Femur (tissue), 1 donor: ENCODE measurements at regions not wholly inside any gene's neighbourhood (a gene's known extent, or its start where the extent isn't known, plus 50 kb on each side); places are given as distances from the start of the nearest gene placed in this dataset.

ENCODE experiments used
- DNase-seq: peaks from one replicate; pipeline ENCODE4 v3.0.0-alpha.2; 2017

GRCh38 chr4:147367891-147368290 lies 113.0 kb upstream of the EDNRA start:
- no peak for DNase-seq

GRCh38 chr4:147368948-147369347 lies 111.9 kb upstream of the EDNRA start:
- no peak for DNase-seq

GRCh38 chr4:147370473-147370872 lies 110.4 kb upstream of the EDNRA start:
- DNase-seq, result no peak

GRCh38 chr4:147370881-147371280 lies 110.0 kb upstream of the EDNRA start:
- no peak for DNase-seq

GRCh38 chr4:147371661-147372060 lies 109.2 kb upstream of the EDNRA start:
- no peak for DNase-seq

- DNase-seq, result no peak
These were observed 102.1 kb upstream of the EDNRA start for GRCh38 chr4:147378780-147379179.

- DNase-seq, result no peak
These were observed 99.1 kb upstream of the EDNRA start for GRCh38 chr4:147381749-147382148.

GRCh38 chr4:147388018-147388417 lies 92.9 kb upstream of the EDNRA start:
- DNase-seq, result no peak

GRCh38 chr4:147396105-147396504 lies 84.8 kb upstream of the EDNRA start:
- no peak for DNase-seq

- no peak for DNase-seq
These were observed 82.3 kb upstream of the EDNRA start for GRCh38 chr4:147398556-147398955.

- DNase-seq, result no peak
These were observed 80.2 kb upstream of the EDNRA start for GRCh38 chr4:147400721-147401120.

GRCh38 chr4:147401221-147401620 lies 79.7 kb upstream of the EDNRA start:
- DNase-seq, result no peak

- no peak for DNase-seq
These were observed 73.4 kb upstream of the EDNRA start for GRCh38 chr4:147407261-147408045.

GRCh38 chr4:147408189-147408588 lies 72.7 kb upstream of the EDNRA start:
- DNase-seq, result no peak

GRCh38 chr4:147409350-147409749 lies 71.5 kb upstream of the EDNRA start:
- no peak for DNase-seq

GRCh38 chr4:147418226-147418625 lies 62.7 kb upstream of the EDNRA start:
- no peak for DNase-seq

- no peak for DNase-seq
These were observed 59.4 kb upstream of the EDNRA start for GRCh38 chr4:147421456-147421855.

GRCh38 chr4:147423229-147423628 lies 57.7 kb upstream of the EDNRA start:
- no peak for DNase-seq

- DNase-seq, result no peak
These were observed 55.9 kb upstream of the EDNRA start for GRCh38 chr4:147425019-147425418.

- DNase-seq, result no peak
These were observed 52.3 kb upstream of the EDNRA start for GRCh38 chr4:147428583-147428982.

- DNase-seq, result no peak
These were observed 50.8 kb upstream of the EDNRA start for GRCh38 chr4:147430111-147430510.
